GM20000 (cell line): ENCODE measurements at regions not wholly inside any gene's neighbourhood (a gene's known extent, or its start where the extent isn't known, plus 50 kb on each side); places are given as distances from the start of the nearest gene placed in this dataset.

Source experiments
- DNase-seq: peaks from one replicate; pipeline ENCODE4 v3.0.0; 2012; ENCODE audit warnings: low spot score
- CTCF ChIP-seq: IDR thresholded peaks from 2 replicates; pipeline ENCODE4 v1.5.1; 2012; ENCODE audit warnings: mild to moderate bottlenecking, control low read depth; ENCODE audit errors: extremely low read depth, missing control alignments

GRCh38 chr5:174523311-174524071 is 200.9 kb upstream of the MSX2 start:
- DNase-seq, result no peak
- no peak for TF ChIP-seq CTCF

- DNase-seq, result no peak
- no peak for TF ChIP-seq CTCF
Measured at GRCh38 chr5:174524351-174524750, 200.0 kb upstream of the MSX2 start.

- DNase-seq, result no peak
- TF ChIP-seq CTCF, result no peak
Measured at GRCh38 chr5:174526177-174526576, 198.2 kb upstream of the MSX2 start.

- no peak for TF ChIP-seq CTCF
- DNase-seq, result no peak
Measured at GRCh38 chr5:174527916-174528540, 196.4 kb upstream of the MSX2 start.

GRCh38 chr5:174528821-174529544 is 195.4 kb upstream of the MSX2 start:
- TF ChIP-seq CTCF, result no peak
- no peak for DNase-seq

GRCh38 chr5:174529925-174530681 is 194.3 kb upstream of the MSX2 start:
- DNase-seq, result no peak
- no peak for TF ChIP-seq CTCF
